Tibial nerve (tissue), 4 donors: ENCODE measurements at regions not wholly inside any gene's neighbourhood (a gene's known extent, or its start where the extent isn't known, plus 50 kb on each side); places are given as distances from the start of the nearest gene placed in this dataset.

Experiments used
- CTCF ChIP-seq, 5 experiments: fragments of 200-600 bp in 3 of 5; fragments of 450-650 bp in 2 of 5; sonication (generic) in 3 of 5; IDR thresholded peaks; one replicate each; pipeline ENCODE4 v1.5.1; 2016 to 2019; ENCODE audit warnings: antibody characterized with exemption in 5 of 5, mild to moderate bottlenecking in 3 of 5, moderate library complexity in 2 of 5
- EP300 ChIP-seq, 2 donors: sonication (generic); formaldehyde crosslinking; IDR thresholded peaks; one replicate each; pipeline ENCODE4 v1.6.1; 2017; ENCODE audit warnings: antibody characterized with exemption in 2 of 2, mild to moderate bottlenecking in 1 of 2
- POLR2A ChIP-seq, 2 donors: fragments of 450-650 bp; IDR thresholded peaks; one replicate each; pipeline ENCODE4 v1.6.1; 2017; ENCODE audit warnings: antibody characterized with exemption in 2 of 2, mild to moderate bottlenecking in 2 of 2, moderate library complexity in 2 of 2

GRCh38 chr5:167513381-167513780, 778.1 kb upstream of the WWC1 start:
- TF ChIP-seq CTCF (IDR thresholded peaks at IDR 0.05) (no peak), POLR2A (IDR thresholded peaks at IDR 0.05) (no peak), EP300 (IDR thresholded peaks at IDR 0.05) (no peak)
